ENCODE measurements at regions not wholly inside any gene's neighbourhood (a gene's known extent, or its start where the extent isn't known, plus 50 kb on each side); places are given as distances from the start of the nearest gene placed in this dataset.

DNA sequence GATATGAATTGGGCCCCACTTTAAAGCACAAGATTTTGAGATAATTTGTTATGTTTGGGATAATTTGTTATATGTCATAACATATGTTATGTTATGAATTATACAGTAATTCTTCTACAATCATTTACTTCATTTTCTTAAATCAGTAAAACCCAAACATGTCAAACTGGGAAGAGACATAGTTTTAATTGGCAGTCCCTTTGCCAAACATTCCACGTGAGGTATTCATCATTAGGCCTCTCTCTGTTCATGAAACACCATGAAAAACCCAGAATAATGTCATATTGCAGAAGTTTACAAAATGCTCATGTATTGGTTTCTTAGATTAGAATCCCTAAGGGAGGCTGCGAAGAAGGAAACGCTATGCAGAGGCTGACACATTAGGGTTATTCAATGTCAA, 89.4 kb upstream of the PDE10A start:
- Histone ChIP-seq H3K27ac (ENCODE audit: insufficient read depth, low read depth, low read length, poor library complexity, severe bottlenecking) (no peak overlapping the region), H3K4me1 (ENCODE audit: control insufficient read depth, insufficient read depth, low read length) (no peaks in the 10 kb centered on the region), H3K4me3 (ENCODE audit: insufficient read depth, low read depth, low read length) (no peak overlapping the region), H3K27me3 (ENCODE audit: control insufficient read depth, insufficient read depth, low read length, poor library complexity, severe bottlenecking) (no peaks in the 10 kb centered on the region), H3K36me3 (ENCODE audit: control insufficient read depth, insufficient read depth, low read length) (no peaks in the 10 kb centered on the region), H3K9me3 (ENCODE audit: control insufficient read depth, low read length) (no peaks in the 10 kb centered on the region)
- WGBS, 2 experiments = 90 to 95% methylated on average over 3 of the region's 3 CpGs

DNA sequence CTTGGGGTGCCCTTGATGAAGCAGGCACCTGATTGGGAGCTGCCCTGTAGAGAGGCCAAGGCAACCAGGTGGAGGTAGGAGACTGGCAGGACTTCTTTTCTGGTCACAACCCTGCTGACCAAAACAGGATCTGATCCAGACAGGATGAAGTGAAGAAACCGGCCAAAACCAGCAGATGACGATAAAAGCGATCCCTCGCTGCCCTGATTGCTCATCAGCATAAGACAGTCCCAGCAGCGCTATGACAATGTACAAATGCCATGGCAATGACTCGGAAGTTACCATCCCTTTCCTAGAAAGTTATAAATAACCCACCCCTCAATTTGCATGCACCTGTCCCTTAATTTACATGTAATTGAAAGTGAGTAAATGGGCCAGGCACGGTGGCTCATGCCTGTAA, 88.4 kb upstream of the PDE10A start:
- H3K4me3 ChIP-seq (ENCODE audit: insufficient read depth, low read depth, low read length) = no peak overlapping the region
- H3K27me3 ChIP-seq (ENCODE audit: control insufficient read depth, insufficient read depth, low read length, poor library complexity, severe bottlenecking) = no peaks in the 10 kb centered on the region
- no peaks in the 10 kb centered on the region for H3K4me1 ChIP-seq (ENCODE audit: control insufficient read depth, insufficient read depth, low read length)
- H3K36me3 ChIP-seq (ENCODE audit: control insufficient read depth, insufficient read depth, low read length) = no peaks in the 10 kb centered on the region
- no peaks in the 10 kb centered on the region for H3K9me3 ChIP-seq (ENCODE audit: control insufficient read depth, low read length)
- no peak overlapping the region for H3K27ac ChIP-seq (ENCODE audit: insufficient read depth, low read depth, low read length, poor library complexity, severe bottlenecking)
- 86 to 91% methylated on average over 7 of the region's 7 CpGs for WGBS, 2 experiments

DNA sequence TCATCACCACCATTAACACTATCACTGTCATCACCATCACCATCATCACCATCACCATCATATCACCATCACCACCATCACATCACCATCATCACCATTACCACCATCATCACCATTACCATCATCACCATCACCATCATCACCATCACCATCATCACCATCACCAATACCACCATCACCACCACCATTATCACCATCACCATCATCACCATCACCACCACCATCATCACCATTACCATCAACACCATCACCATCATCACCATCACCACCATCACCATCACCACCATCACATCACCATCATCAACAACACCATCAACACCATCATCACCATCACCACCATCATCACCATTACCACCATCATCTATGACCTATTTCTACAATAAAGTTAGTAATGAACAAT, 86.1 kb upstream of the PDE10A start:
- H3K36me3 ChIP-seq (ENCODE audit: control insufficient read depth, insufficient read depth, low read length) = no peaks in the 10 kb centered on the region
- no peaks in the 10 kb centered on the region for H3K9me3 ChIP-seq (ENCODE audit: control insufficient read depth, low read length)
- H3K4me1 ChIP-seq (ENCODE audit: control insufficient read depth, insufficient read depth, low read length) = no peaks in the 10 kb centered on the region
- H3K27me3 ChIP-seq (ENCODE audit: control insufficient read depth, insufficient read depth, low read length, poor library complexity, severe bottlenecking) = no peaks in the 10 kb centered on the region
- H3K27ac ChIP-seq (ENCODE audit: insufficient read depth, low read depth, low read length, poor library complexity, severe bottlenecking) = no peak overlapping the region
- no peak overlapping the region for H3K4me3 ChIP-seq (ENCODE audit: insufficient read depth, low read depth, low read length)

DNA sequence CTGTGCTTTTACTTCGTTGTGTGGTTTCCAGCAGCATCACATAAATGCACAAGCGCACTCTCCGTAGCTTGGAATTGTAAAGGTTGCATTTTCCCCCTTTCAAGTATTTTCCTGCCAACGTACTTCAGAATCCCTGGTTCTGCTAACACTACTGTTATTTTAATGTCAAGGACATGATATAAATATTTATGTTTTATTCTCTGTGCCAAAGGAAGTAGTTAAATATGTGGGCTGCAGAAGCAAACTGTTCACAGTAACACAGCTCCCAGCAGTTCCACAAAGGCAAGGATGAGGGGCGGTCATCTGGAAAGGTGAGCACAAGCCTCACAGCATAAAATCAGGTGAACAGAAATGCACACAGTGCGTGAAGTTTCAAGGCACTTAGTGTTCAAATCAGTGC, 85.3 kb upstream of the PDE10A start:
- H3K4me3 ChIP-seq (ENCODE audit: insufficient read depth, low read depth, low read length) = no peak overlapping the region
- no peaks in the 10 kb centered on the region for H3K36me3 ChIP-seq (ENCODE audit: control insufficient read depth, insufficient read depth, low read length)
- H3K27me3 ChIP-seq (ENCODE audit: control insufficient read depth, insufficient read depth, low read length, poor library complexity, severe bottlenecking) = no peaks in the 10 kb centered on the region
- H3K27ac ChIP-seq (ENCODE audit: insufficient read depth, low read depth, low read length, poor library complexity, severe bottlenecking) = no peak overlapping the region
- H3K4me1 ChIP-seq (ENCODE audit: control insufficient read depth, insufficient read depth, low read length) = no peaks in the 10 kb centered on the region
- 93 to 98% methylated on average over 5 to 6 of the region's 6 CpGs for WGBS, 2 experiments
- H3K9me3 ChIP-seq (ENCODE audit: control insufficient read depth, low read length) = no peaks in the 10 kb centered on the region

DNA sequence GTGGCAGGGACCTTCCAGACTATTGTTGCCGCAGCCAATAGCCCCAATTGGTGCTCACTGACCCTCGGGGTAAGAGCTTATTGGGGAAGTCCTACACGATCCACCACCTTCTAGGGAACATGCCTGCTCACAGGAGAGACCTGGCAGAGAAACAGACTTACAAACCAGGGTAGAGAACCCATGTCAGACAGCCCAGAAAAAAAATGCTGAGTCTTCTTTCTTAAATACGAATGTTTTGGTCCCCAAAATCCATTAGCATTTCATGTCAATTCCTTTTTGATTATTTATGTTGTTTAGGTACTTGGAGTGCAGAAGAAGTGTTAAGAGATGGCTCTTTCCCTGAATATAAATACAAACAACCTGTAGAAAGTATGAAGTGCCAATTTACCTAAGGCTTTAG, 84.9 kb upstream of the PDE10A start:
- Histone ChIP-seq H3K27me3 (ENCODE audit: control insufficient read depth, insufficient read depth, low read length, poor library complexity, severe bottlenecking) (no peaks in the 10 kb centered on the region), H3K4me1 (ENCODE audit: control insufficient read depth, insufficient read depth, low read length) (no peaks in the 10 kb centered on the region), H3K4me3 (ENCODE audit: insufficient read depth, low read depth, low read length) (no peak overlapping the region), H3K9me3 (ENCODE audit: control insufficient read depth, low read length) (no peaks in the 10 kb centered on the region), H3K36me3 (ENCODE audit: control insufficient read depth, insufficient read depth, low read length) (no peaks in the 10 kb centered on the region), H3K27ac (ENCODE audit: insufficient read depth, low read depth, low read length, poor library complexity, severe bottlenecking) (no peak overlapping the region)
- 85 to 96% methylated on average over 4 of the region's 4 CpGs for WGBS, 2 experiments

DNA sequence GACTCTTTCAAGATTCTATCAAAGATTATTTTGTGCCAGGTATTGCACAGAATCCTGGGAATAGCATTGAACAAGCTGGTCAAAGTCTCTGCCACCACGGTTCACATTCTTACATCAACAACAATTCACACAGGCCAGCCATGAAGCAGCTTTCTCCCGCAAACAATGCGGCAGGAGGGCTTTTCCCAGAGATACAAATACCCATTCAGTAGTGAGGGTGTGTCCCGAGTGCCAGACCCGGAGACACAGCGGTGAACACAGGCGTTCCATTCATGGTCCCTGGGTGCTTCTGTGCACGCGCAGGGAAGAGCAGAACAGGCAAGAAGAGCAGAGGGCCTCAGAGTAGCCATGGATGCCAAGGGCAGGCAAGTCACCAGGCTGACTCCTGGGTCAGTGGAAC, 83.3 kb upstream of the PDE10A start:
- no peaks in the 10 kb centered on the region for H3K9me3 ChIP-seq (ENCODE audit: control insufficient read depth, low read length)
- no peaks in the 10 kb centered on the region for H3K27me3 ChIP-seq (ENCODE audit: control insufficient read depth, insufficient read depth, low read length, poor library complexity, severe bottlenecking)
- H3K36me3 ChIP-seq (ENCODE audit: control insufficient read depth, insufficient read depth, low read length) = no peaks in the 10 kb centered on the region
- H3K27ac ChIP-seq (ENCODE audit: insufficient read depth, low read depth, low read length, poor library complexity, severe bottlenecking) = no peak overlapping the region
- H3K4me1 ChIP-seq (ENCODE audit: control insufficient read depth, insufficient read depth, low read length) = no peaks in the 10 kb centered on the region
- H3K4me3 ChIP-seq (ENCODE audit: insufficient read depth, low read depth, low read length) = no peak overlapping the region
- WGBS, 2 experiments = 90 to 94% methylated on average over 9 of the region's 9 CpGs

DNA sequence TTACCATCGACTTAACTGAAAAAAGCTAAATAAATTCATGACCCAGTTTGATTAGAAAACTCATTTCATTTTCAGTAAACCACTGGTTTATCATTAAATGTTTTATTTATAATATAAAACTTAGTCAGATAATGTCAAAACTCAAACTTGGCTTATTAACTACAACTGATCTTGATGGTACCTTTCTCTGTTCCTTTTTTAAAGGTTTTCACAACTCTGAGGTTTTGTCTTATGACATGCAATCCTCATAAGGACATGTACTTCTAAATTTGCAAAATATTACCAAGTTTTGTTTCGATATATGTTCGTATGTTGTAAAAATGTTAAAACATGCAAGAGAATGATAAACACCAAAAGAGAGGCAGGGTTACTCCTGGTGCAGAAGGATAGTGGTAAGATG, 82.5 kb upstream of the PDE10A start:
- Histone ChIP-seq H3K27ac (ENCODE audit: insufficient read depth, low read depth, low read length, poor library complexity, severe bottlenecking) (no peak overlapping the region), H3K36me3 (ENCODE audit: control insufficient read depth, insufficient read depth, low read length) (no peaks in the 10 kb centered on the region), H3K9me3 (ENCODE audit: control insufficient read depth, low read length) (no peaks in the 10 kb centered on the region), H3K4me3 (ENCODE audit: insufficient read depth, low read depth, low read length) (no peak overlapping the region), H3K27me3 (ENCODE audit: control insufficient read depth, insufficient read depth, low read length, poor library complexity, severe bottlenecking) (no peaks in the 10 kb centered on the region), H3K4me1 (ENCODE audit: control insufficient read depth, insufficient read depth, low read length) (no peaks in the 10 kb centered on the region)
- 90 to 92% methylated on average over 3 of the region's 3 CpGs for WGBS, 2 experiments

DNA sequence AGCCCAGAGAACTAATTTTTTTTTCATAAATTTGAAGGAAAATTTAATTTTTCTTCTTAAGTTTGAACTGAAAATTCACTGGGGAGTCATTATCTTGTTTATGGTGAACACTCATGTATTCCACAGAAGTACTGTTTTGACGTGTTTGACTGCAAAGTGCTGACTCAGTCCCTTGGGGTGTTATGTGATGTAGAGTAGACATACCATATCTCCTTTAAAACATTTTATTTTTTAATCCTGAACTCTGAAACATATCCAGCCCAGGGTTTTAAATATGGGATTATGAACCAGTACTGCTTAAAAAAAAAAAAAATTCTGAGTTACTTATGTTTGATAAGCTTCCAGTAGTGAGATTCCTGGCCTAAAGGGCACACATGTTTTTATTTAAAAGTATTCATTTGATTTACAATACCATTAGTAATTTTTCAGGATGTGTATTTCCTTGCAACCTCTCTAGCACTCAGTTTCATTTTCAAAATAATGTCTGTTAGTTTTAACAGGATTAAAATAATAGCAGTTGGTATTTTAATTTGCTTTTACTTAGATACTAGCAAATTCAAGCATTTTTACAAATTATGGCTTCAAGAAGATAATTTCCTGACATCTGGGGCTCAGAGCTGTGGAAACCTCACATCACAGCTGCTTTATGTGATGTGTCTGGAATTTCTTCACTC, 81.7 kb upstream of the PDE10A start:
- Histone ChIP-seq H3K4me3 (ENCODE audit: insufficient read depth, low read depth, low read length) (no peak overlapping the region), H3K27me3 (ENCODE audit: control insufficient read depth, insufficient read depth, low read length, poor library complexity, severe bottlenecking) (no peaks in the 10 kb centered on the region), H3K4me1 (ENCODE audit: control insufficient read depth, insufficient read depth, low read length) (no peaks in the 10 kb centered on the region), H3K27ac (ENCODE audit: insufficient read depth, low read depth, low read length, poor library complexity, severe bottlenecking) (no peak overlapping the region), H3K9me3 (ENCODE audit: control insufficient read depth, low read length) (no peaks in the 10 kb centered on the region), H3K36me3 (ENCODE audit: control insufficient read depth, insufficient read depth, low read length) (no peaks in the 10 kb centered on the region)
- 90 to 100% methylated on average over 1 of the region's 1 CpG for WGBS, 2 experiments

DNA sequence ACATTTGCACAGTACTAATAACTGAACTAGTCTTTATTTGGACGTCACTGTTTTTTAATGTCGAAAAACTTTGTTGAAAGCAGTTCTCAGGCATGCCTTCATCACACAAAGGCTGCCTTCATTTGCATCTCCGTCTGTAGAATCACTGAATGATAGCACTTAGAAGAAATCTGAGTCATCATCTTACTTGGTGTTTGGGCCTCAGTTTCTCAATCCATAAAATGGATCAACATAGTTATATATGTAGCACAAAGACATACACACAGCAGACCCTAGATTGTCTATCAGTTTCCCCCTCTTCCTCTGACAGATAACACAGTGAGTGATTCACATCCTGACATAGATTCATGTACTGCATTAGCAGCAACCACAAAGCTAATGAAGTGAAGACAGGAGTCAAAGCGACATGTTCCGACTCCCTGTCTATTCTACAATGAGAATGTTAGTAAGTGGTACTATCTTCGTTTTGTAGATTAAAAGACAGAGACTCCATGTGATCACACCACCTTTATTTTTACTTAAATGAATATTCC, 80.4 kb upstream of the PDE10A start:
- Histone ChIP-seq H3K4me1 (ENCODE audit: control insufficient read depth, insufficient read depth, low read length) (no peaks in the 10 kb centered on the region), H3K9me3 (ENCODE audit: control insufficient read depth, low read length) (no peaks in the 10 kb centered on the region), H3K27me3 (ENCODE audit: control insufficient read depth, insufficient read depth, low read length, poor library complexity, severe bottlenecking) (no peaks in the 10 kb centered on the region), H3K36me3 (ENCODE audit: control insufficient read depth, insufficient read depth, low read length) (no peaks in the 10 kb centered on the region), H3K4me3 (ENCODE audit: insufficient read depth, low read depth, low read length) (no peak overlapping the region), H3K27ac (ENCODE audit: insufficient read depth, low read depth, low read length, poor library complexity, severe bottlenecking) (no peak overlapping the region)
- WGBS, 2 experiments = 91 to 93% methylated on average over 5 to 6 of the region's 6 CpGs

DNA sequence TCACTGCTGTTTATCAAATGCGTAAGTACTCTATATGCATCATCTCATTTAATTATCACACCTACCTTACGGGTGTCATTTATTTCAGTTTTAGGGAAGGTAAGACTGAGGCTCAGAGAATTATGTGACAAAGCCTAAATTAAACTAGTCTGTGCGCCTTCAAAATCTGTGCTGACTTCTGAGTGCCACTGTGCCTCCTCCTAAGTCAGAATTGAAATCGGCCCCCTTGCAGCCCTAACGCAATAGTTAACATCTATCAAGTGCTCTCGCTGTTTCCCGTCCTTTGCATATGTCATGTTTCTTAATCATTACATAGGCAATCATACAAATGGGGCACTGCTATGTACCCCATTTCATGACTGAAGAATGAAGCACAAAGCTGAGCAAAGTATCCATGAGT, 79.0 kb upstream of the PDE10A start:
- Histone ChIP-seq H3K9me3 (ENCODE audit: control insufficient read depth, low read length) (no peaks in the 10 kb centered on the region), H3K4me1 (ENCODE audit: control insufficient read depth, insufficient read depth, low read length) (no peaks in the 10 kb centered on the region), H3K36me3 (ENCODE audit: control insufficient read depth, insufficient read depth, low read length) (no peaks in the 10 kb centered on the region), H3K27ac (ENCODE audit: insufficient read depth, low read depth, low read length, poor library complexity, severe bottlenecking) (no peak overlapping the region), H3K4me3 (ENCODE audit: insufficient read depth, low read depth, low read length) (no peak overlapping the region), H3K27me3 (ENCODE audit: control insufficient read depth, insufficient read depth, low read length, poor library complexity, severe bottlenecking) (no peaks in the 10 kb centered on the region)
- 89 to 94% methylated on average over 7 of the region's 7 CpGs for WGBS, 2 experiments

DNA sequence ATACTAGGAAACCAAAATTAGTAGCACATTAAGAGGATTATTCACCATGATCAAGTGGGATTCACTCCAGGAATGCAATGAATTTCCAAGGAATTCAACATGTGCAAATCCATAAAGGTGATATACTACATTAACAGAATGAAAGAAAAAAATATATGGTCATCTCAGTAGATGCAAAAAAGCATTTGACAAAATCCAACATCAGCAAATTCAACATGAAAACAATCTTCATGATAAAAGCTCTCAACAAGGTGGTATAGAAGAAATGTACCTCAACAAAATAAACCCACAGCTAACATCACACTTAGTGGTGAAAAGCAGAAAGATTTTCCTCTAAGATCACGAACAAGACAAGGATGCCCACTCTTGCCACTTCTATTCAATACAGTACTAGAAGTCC, 74.4 kb upstream of the PDE10A start:
- WGBS, 2 experiments = 100% methylated on average over 1 of the region's 1 CpG; no CpG with 5 or more reads in 1 of the 2 experiments
- Histone ChIP-seq H3K4me1 (ENCODE audit: control insufficient read depth, insufficient read depth, low read length) (no peaks in the 10 kb centered on the region), H3K27ac (ENCODE audit: insufficient read depth, low read depth, low read length, poor library complexity, severe bottlenecking) (no peak overlapping the region), H3K4me3 (ENCODE audit: insufficient read depth, low read depth, low read length) (no peak overlapping the region), H3K36me3 (ENCODE audit: control insufficient read depth, insufficient read depth, low read length) (no peaks in the 10 kb centered on the region), H3K27me3 (ENCODE audit: control insufficient read depth, insufficient read depth, low read length, poor library complexity, severe bottlenecking) (no peaks in the 10 kb centered on the region), H3K9me3 (ENCODE audit: control insufficient read depth, low read length) (no peaks in the 10 kb centered on the region)
